ENCODE measurements at regions not wholly inside any gene's neighbourhood (a gene's known extent, or its start where the extent isn't known, plus 50 kb on each side); places are given as distances from the start of the nearest gene placed in this dataset.

- Histone ChIP-seq H2BK20ac (ENCODE audit: low read depth, low read length) (no peak overlapping the region), H2BK15ac (ENCODE audit: low read depth, low read length) (no peak overlapping the region), H4K5ac (ENCODE audit: low read depth, low read length) (no peak overlapping the region), H3K4me1 (ENCODE audit: control insufficient read depth, insufficient read depth, low read length) (no peaks in the 10 kb centered on the region), H2BK120ac (ENCODE audit: low read depth, low read length) (no peak overlapping the region), H3K14ac (replicated peaks; ENCODE audit: low read depth, low read length) (no peak overlapping the region), H2AK5ac (ENCODE audit: low read depth, low read length) (no peak overlapping the region), H4K20me1 (ENCODE audit: insufficient read depth, low read length) (no peaks in the 10 kb centered on the region), H3K4me2 (ENCODE audit: low read depth, low read length) (no peak overlapping the region), H2AFZ (replicated peaks; ENCODE audit: low read length, poor library complexity) (no peak overlapping the region), H3K9me3 (ENCODE audit: control insufficient read depth, insufficient read depth, low read length) (no peaks in the 10 kb centered on the region), H3K18ac (ENCODE audit: low read depth, low read length) (no peak overlapping the region), H2AK9ac (replicated peaks; ENCODE audit: low read depth, low read length, poor library complexity) (no peak overlapping the region), H4K8ac (ENCODE audit: low read depth in 2 of 2, low read length in 2 of 2) (no peak overlapping the region), H3K9me1 (ENCODE audit: insufficient read depth, low read length) (no peaks in the 10 kb centered on the region), H3K27ac (ENCODE audit: insufficient read depth, low read length) (no peak overlapping the region), H3K56ac (ENCODE audit: extremely low read depth, insufficient read depth, low read length) (no peak overlapping the region), H3K23ac (ENCODE audit: low read depth, low read length) (no peak overlapping the region), H3K36me3 (ENCODE audit: control insufficient read depth, insufficient read depth, low read length) (no peaks in the 10 kb centered on the region), H3K9ac (ENCODE audit: low read depth, low read length) (no peak overlapping the region), H3K27me3 (ENCODE audit: control insufficient read depth, insufficient read depth, low read length) (peaks cover 2% of the 10 kb centered on the region), H2BK5ac (ENCODE audit: low read depth, low read length, poor library complexity, severe bottlenecking) (no peak overlapping the region), H3K79me1 (ENCODE audit: low read depth in 1 of 2, low read length in 2 of 2) (no peaks in the 10 kb centered on the region), H3K4ac (ENCODE audit: low read depth, low read length) (no peak overlapping the region), H4K91ac (ENCODE audit: insufficient read depth, low read depth, low read length) (no peak overlapping the region), H3K4me3 (ENCODE audit: insufficient read depth, low read depth, low read length) (no peak overlapping the region)
- POLR2A ChIA-PET (ENCODE audit: unreplicated experiment): no interaction called here
- dilution Hi-C loops (cut with HindIII; ENCODE audit: low sequenced_read_pairs, unreplicated experiment): no loop called here
- ATAC-seq (ENCODE audit: low read depth) (peak; percentile 85), DNase-seq (peak; percentile 45)
- no TSS peak for BruUV-seq (replicated peaks)
- in situ Hi-C loops (cut with MboI; ENCODE audit: low sequenced_read_pairs): loop anchor here (5.0 to 10.0 kb wide), 2 partner anchors 1046 to 1098 kb away; no protein-coding TSS in a partner anchor
- no CpG with 5 or more reads among the region's 6 CpGs for WGBS, 2 experiments (ENCODE audit: extremely low coverage in 2 of 2, insufficient read length in 1 of 2)
- intact Hi-C loops (cut with micrococcal nuclease): loop anchor here (1.0 to 10.0 kb wide), 4 partner anchors 271 to 1048 kb away; partner anchors contain the start of genes FANCB and MOSPD2
- CTCF ChIA-PET: interaction anchor here (1.1 kb wide), 1 partner anchor 1101 kb away, joined by 3 read pairs; no protein-coding TSS in a partner anchor
- peak; percentile 71 for TF ChIP-seq SMC3 (IDR thresholded peaks at IDR 0.05; ENCODE audit: low read depth, low read length)
- TF ChIP-seq FOS (IDR thresholded peaks at IDR 0.05; ENCODE audit: low read depth, low read length): no peak
- no peak for TF ChIP-seq NFE2L2 (IDR thresholded peaks at IDR 0.05; ENCODE audit: low read depth, low read length)
- no peak for TF ChIP-seq USF2 (IDR thresholded peaks at IDR 0.05; ENCODE audit: low read depth, low read length)
- no peak for TF ChIP-seq MXI1 (IDR thresholded peaks at IDR 0.05; ENCODE audit: borderline replicate concordance, low read depth, low read length)
- no peak for TF ChIP-seq MAZ (IDR thresholded peaks at IDR 0.05; ENCODE audit: borderline replicate concordance, low read depth, low read length)
- TF ChIP-seq RCOR1 (IDR thresholded peaks at IDR 0.05; ENCODE audit: insufficient replicate concordance, low read length): no peak
- no peak for TF ChIP-seq RFX5 (IDR thresholded peaks at IDR 0.05; ENCODE audit: low read depth, low read length)
- no peak for TF ChIP-seq CHD1 (IDR thresholded peaks at IDR 0.05; ENCODE audit: low read depth, low read length)
- no peak for TF ChIP-seq BHLHE40 (IDR thresholded peaks at IDR 0.05; ENCODE audit: low read depth, low read length)
- TF ChIP-seq CTCF (conservative IDR thresholded peaks at IDR 0.05; ENCODE audit: low read depth, low read length): peak; percentile 64
- no peak for TF ChIP-seq ELK1 (IDR thresholded peaks at IDR 0.05; ENCODE audit: borderline replicate concordance, low read depth, low read length)
- no peak for TF ChIP-seq POLR2A (IDR thresholded peaks at IDR 0.05; ENCODE audit: low read depth, low read length)
- no peak for TF ChIP-seq MAFK (IDR thresholded peaks at IDR 0.05; ENCODE audit: low read depth, low read length)
- no peak for TF ChIP-seq CEBPB (IDR thresholded peaks at IDR 0.05; ENCODE audit: low read depth, low read length)
Observed at GRCh38 chrX:15143050-15143824, 126.6 kb downstream of the ASB9 start.

Measured in IMR-90 (cell line).